ENCODE measurements at regions not wholly inside any gene's neighbourhood (a gene's known extent, or its start where the extent isn't known, plus 50 kb on each side); places are given as distances from the start of the nearest gene placed in this dataset.

GRCh38 chr4:138875891-138876608, 139.5 kb upstream of the NOCT start:
- peak; percentile 62 for DNase-seq (ENCODE audit: low read depth)
- TF ChIP-seq, protein P1, sequence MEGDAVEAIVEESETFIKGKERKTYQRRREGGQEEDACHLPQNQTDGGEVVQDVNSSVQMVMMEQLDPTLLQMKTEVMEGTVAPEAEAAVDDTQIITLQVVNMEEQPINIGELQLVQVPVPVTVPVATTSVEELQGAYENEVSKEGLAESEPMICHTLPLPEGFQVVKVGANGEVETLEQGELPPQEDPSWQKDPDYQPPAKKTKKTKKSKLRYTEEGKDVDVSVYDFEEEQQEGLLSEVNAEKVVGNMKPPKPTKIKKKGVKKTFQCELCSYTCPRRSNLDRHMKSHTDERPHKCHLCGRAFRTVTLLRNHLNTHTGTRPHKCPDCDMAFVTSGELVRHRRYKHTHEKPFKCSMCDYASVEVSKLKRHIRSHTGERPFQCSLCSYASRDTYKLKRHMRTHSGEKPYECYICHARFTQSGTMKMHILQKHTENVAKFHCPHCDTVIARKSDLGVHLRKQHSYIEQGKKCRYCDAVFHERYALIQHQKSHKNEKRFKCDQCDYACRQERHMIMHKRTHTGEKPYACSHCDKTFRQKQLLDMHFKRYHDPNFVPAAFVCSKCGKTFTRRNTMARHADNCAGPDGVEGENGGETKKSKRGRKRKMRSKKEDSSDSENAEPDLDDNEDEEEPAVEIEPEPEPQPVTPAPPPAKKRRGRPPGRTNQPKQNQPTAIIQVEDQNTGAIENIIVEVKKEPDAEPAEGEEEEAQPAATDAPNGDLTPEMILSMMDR (conservative IDR thresholded peaks at IDR 0.05; ENCODE audit: control insufficient read depth, insufficient read depth, low read depth, low read length) = no peak

GRCh38 chr4:138871555-138871875, 144.1 kb upstream of the NOCT start:
- no peak overlapping the region for H3K4me3 ChIP-seq (ENCODE audit: control insufficient read depth, low read depth, low read length)
- DNase-seq (ENCODE audit: low read depth) = no peak
- TF ChIP-seq, protein P1 (conservative IDR thresholded peaks at IDR 0.05; ENCODE audit: control insufficient read depth, insufficient read depth, low read depth, low read length) = no peak

More at GRCh38 chr4:138875891-138876608, 139.5 kb upstream of the NOCT start:
- no peak overlapping the region for H3K4me3 ChIP-seq (ENCODE audit: control insufficient read depth, low read depth, low read length)

DNA sequence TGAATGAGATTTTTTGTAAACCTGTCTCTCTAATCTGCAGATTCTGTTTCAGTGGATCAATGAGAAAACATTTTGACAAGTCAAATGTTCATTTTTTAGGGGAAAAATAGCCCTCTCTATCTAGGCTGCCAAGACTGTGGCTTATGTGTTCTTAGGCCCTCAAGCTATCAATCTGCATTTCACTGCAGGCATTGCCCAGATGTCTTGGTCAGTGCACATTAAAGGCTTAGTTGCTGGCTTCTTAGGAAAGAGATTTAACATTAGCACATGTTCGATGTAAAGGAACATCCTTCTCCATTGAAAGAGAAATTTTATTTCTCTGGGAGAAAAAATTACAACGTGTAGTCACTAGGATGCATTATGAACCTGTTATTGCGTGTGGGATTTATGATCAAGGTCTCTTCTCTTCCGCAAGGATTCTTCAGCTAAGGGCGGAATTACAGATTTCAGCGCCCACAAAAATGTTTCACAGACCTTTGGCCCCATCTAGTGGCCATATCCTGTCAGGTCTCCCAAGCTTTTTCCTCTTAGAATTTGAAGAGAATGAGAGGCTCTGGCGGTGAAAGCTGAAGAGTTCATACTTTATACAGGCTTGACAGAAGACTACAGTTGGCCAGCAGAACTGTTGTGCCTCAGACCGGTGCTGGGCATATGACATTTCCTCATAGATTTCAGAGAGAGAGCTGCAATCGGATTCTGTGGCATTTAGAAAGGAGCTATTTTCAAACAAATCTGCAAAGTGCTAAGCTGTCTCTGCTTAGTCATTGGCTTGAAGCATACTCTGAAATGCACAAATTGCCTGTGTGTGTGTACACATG, 144.6 kb upstream of the NOCT start:
- peak; percentile 71 for DNase-seq (ENCODE audit: low read depth)
- TF ChIP-seq, protein P1 (conservative IDR thresholded peaks at IDR 0.05; ENCODE audit: control insufficient read depth, insufficient read depth, low read depth, low read length) = peak; percentile 84
- H3K4me3 ChIP-seq (ENCODE audit: control insufficient read depth, low read depth, low read length) = no peak overlapping the region

GRCh38 chr4:138869631-138870030, 145.9 kb upstream of the NOCT start:
- no peak for DNase-seq (ENCODE audit: low read depth)
- TF ChIP-seq, protein P1 (conservative IDR thresholded peaks at IDR 0.05; ENCODE audit: control insufficient read depth, insufficient read depth, low read depth, low read length) = no peak

GRCh38 chr4:138869165-138869564, 146.4 kb upstream of the NOCT start:
- TF ChIP-seq, protein P1 (conservative IDR thresholded peaks at IDR 0.05; ENCODE audit: control insufficient read depth, insufficient read depth, low read depth, low read length) = no peak
- no peak for DNase-seq (ENCODE audit: low read depth)
- H3K4me3 ChIP-seq (ENCODE audit: control insufficient read depth, low read depth, low read length) = no peak overlapping the region

More at GRCh38 chr4:138869631-138870030, 145.9 kb upstream of the NOCT start:
- H3K4me3 ChIP-seq (ENCODE audit: control insufficient read depth, low read depth, low read length) = no peak overlapping the region

DNA sequence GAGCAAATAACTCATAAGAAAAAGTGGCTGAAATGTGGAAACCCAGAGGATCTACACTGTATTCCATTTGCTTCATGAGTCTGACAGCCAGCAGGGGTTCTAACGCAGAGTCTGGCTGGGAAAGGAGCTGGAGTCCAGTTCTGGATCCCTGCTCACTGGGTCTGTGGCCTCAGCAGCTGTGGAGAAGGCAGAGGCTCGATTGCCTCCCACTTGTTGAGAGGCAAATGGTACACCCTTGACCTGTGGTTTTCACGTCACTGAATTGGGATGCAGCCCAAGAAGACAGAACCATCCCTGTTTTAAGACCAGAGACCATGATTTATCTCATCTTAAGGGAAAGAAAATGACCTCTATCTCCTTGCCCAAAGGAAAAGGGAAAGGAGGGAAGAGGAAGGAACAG, 147.0 kb upstream of the NOCT start:
- peak; percentile 55 for DNase-seq (ENCODE audit: low read depth)
- TF ChIP-seq, protein P1 (conservative IDR thresholded peaks at IDR 0.05; ENCODE audit: control insufficient read depth, insufficient read depth, low read depth, low read length) = no peak
- no peak overlapping the region for H3K4me3 ChIP-seq (ENCODE audit: control insufficient read depth, low read depth, low read length)

Data from fibroblast of mammary gland (primary cell).